Liver (tissue), 3 donors: ENCODE measurements at regions not wholly inside any gene's neighbourhood (a gene's known extent, or its start where the extent isn't known, plus 50 kb on each side); places are given as distances from the start of the nearest gene placed in this dataset.

ENCODE experiments used
- EGR1 ChIP-seq, 2 donors: IDR thresholded peaks; 2 replicates each; pipeline ENCODE4 v1.6.1; 2016 to 2018; ENCODE audit warnings: antibody characterized with exemption in 2 of 2, low read depth in 2 of 2
- GABPA ChIP-seq, 2 donors: IDR thresholded peaks in 1 of 2; conservative IDR thresholded peaks in 1 of 2; 2 replicates each; pipeline ENCODE4 v1.6.1; 2016; ENCODE audit warnings: antibody characterized with exemption in 2 of 2, mild to moderate bottlenecking in 1 of 2, moderate library complexity in 1 of 2
- HNF4A ChIP-seq, 2 donors: conservative IDR thresholded peaks; 2 replicates each; pipeline ENCODE4 v1.6.1; 2016; ENCODE audit warnings: antibody characterized with exemption in 2 of 2, mild to moderate bottlenecking in 2 of 2
- JUND ChIP-seq, 2 donors: IDR thresholded peaks; 2 replicates each; pipeline ENCODE4 v1.6.1; 2016; ENCODE audit warnings: antibody characterized with exemption in 2 of 2
- RAD21 ChIP-seq, 2 donors: IDR thresholded peaks; 2 replicates each; pipeline ENCODE4 v1.6.1; 2016; ENCODE audit warnings: antibody characterized with exemption in 2 of 2, mild to moderate bottlenecking in 2 of 2
- RXRA ChIP-seq, 2 donors: IDR thresholded peaks; 2 replicates each; pipeline ENCODE4 v1.6.1; 2017 to 2018; ENCODE audit warnings: antibody characterized with exemption in 2 of 2, mild to moderate bottlenecking in 1 of 2
- SP1 ChIP-seq: IDR thresholded peaks from 2 replicates; pipeline ENCODE4 v1.6.1; 2018; ENCODE audit warnings: antibody characterized with exemption, mild to moderate bottlenecking
- TAF1 ChIP-seq: conservative IDR thresholded peaks from 2 replicates; pipeline ENCODE4 v1.6.1; 2016; ENCODE audit warnings: antibody characterized with exemption, mild to moderate bottlenecking
- YY1 ChIP-seq: IDR thresholded peaks from 2 replicates; pipeline ENCODE4 v1.6.1; 2016; ENCODE audit warnings: antibody characterized with exemption, mild to moderate bottlenecking
- TF ChIP-seq, protein P1 (sequence below): fragments of 150-350 bp; IDR thresholded peaks from 2 replicates; pipeline ENCODE4 v1.5.1; 2017; ENCODE audit warnings: improper control_type of control experiment, low read depth, low read length; ENCODE audit not compliant: missing input control
- TF ChIP-seq, protein P2 (sequence below): IDR thresholded peaks from 2 replicates; pipeline ENCODE4 v1.6.1; 2016; ENCODE audit warnings: antibody characterized with exemption
- TF ChIP-seq, protein P3 (sequence below): IDR thresholded peaks from 2 replicates; pipeline ENCODE4 v1.6.1; 2016; ENCODE audit warnings: antibody characterized with exemption
- TF ChIP-seq, protein P4 (sequence below): IDR thresholded peaks from 2 replicates; pipeline ENCODE4 v1.6.1; 2016; ENCODE audit warnings: antibody characterized with exemption, mild to moderate bottlenecking
- TF ChIP-seq, protein P5 (sequence below): IDR thresholded peaks from 2 replicates; pipeline ENCODE4 v1.6.1; 2016; ENCODE audit warnings: antibody characterized with exemption
- donor health status: healthy.
- donor health status: healthy.

DNA sequence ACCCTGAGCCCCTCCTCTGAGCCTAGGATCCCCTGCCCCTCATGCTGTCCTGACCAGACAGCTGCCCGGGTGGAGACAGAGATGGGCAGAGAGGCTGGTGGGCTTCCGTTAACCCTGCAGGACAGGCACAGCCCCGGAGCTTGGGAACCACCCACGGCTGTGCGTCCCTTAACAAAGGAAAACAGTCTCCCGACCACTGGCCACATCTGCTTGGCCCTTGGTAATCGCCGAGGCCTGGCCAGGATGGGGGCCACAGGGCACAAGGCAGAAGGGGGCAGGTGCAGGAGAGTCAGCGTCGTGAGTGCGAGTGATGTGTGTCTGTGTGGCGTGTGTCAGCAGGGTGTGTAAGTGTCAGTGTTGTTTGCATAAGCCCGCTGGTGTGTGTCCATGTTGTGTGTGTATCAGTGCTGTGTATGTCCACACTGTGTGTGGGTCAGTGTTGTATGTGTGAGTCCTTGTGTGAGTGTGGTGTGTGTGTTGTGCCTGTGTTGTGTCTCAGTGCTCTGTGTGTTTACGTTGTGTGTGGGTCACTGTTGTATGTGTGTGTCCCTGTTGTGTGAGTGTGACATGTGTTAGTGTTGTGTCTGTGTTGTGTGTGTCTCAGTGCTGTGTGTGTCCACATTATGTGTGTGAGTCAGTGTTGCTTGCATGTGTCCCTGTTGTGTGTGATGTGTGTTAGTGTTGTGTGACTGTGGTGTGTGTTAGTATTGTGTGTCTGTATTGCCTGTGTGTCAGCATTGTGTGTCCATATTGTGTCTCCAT is 369.5 kb downstream of the BRD1 start:
- TF ChIP-seq RAD21 (IDR thresholded peaks at IDR 0.05) (no peak), JUND (IDR thresholded peaks at IDR 0.05) (no peak), SP1 (no peak), TAF1 (no peak), YY1 (no peak), GABPA (IDR thresholded peaks at IDR 0.05 in 1 of 2, conservative IDR thresholded peaks at IDR 0.05 in 1 of 2) (no peak), EGR1 (IDR thresholded peaks at IDR 0.05; ENCODE audit: low read depth in 2 of 2) (no peak), HNF4A (conservative IDR thresholded peaks at IDR 0.05) (no peak), RXRA (IDR thresholded peaks at IDR 0.05) (no peak)
- TF ChIP-seq, protein P1, sequence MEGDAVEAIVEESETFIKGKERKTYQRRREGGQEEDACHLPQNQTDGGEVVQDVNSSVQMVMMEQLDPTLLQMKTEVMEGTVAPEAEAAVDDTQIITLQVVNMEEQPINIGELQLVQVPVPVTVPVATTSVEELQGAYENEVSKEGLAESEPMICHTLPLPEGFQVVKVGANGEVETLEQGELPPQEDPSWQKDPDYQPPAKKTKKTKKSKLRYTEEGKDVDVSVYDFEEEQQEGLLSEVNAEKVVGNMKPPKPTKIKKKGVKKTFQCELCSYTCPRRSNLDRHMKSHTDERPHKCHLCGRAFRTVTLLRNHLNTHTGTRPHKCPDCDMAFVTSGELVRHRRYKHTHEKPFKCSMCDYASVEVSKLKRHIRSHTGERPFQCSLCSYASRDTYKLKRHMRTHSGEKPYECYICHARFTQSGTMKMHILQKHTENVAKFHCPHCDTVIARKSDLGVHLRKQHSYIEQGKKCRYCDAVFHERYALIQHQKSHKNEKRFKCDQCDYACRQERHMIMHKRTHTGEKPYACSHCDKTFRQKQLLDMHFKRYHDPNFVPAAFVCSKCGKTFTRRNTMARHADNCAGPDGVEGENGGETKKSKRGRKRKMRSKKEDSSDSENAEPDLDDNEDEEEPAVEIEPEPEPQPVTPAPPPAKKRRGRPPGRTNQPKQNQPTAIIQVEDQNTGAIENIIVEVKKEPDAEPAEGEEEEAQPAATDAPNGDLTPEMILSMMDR, result no peak
- TF ChIP-seq, protein P2, sequence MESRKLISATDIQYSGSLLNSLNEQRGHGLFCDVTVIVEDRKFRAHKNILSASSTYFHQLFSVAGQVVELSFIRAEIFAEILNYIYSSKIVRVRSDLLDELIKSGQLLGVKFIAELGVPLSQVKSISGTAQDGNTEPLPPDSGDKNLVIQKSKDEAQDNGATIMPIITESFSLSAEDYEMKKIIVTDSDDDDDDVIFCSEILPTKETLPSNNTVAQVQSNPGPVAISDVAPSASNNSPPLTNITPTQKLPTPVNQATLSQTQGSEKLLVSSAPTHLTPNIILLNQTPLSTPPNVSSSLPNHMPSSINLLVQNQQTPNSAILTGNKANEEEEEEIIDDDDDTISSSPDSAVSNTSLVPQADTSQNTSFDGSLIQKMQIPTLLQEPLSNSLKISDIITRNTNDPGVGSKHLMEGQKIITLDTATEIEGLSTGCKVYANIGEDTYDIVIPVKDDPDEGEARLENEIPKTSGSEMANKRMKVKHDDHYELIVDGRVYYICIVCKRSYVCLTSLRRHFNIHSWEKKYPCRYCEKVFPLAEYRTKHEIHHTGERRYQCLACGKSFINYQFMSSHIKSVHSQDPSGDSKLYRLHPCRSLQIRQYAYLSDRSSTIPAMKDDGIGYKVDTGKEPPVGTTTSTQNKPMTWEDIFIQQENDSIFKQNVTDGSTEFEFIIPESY, result no peak
- TF ChIP-seq, protein P3, sequence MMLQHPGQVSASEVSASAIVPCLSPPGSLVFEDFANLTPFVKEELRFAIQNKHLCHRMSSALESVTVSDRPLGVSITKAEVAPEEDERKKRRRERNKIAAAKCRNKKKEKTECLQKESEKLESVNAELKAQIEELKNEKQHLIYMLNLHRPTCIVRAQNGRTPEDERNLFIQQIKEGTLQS, result no peak
- TF ChIP-seq, protein P4, sequence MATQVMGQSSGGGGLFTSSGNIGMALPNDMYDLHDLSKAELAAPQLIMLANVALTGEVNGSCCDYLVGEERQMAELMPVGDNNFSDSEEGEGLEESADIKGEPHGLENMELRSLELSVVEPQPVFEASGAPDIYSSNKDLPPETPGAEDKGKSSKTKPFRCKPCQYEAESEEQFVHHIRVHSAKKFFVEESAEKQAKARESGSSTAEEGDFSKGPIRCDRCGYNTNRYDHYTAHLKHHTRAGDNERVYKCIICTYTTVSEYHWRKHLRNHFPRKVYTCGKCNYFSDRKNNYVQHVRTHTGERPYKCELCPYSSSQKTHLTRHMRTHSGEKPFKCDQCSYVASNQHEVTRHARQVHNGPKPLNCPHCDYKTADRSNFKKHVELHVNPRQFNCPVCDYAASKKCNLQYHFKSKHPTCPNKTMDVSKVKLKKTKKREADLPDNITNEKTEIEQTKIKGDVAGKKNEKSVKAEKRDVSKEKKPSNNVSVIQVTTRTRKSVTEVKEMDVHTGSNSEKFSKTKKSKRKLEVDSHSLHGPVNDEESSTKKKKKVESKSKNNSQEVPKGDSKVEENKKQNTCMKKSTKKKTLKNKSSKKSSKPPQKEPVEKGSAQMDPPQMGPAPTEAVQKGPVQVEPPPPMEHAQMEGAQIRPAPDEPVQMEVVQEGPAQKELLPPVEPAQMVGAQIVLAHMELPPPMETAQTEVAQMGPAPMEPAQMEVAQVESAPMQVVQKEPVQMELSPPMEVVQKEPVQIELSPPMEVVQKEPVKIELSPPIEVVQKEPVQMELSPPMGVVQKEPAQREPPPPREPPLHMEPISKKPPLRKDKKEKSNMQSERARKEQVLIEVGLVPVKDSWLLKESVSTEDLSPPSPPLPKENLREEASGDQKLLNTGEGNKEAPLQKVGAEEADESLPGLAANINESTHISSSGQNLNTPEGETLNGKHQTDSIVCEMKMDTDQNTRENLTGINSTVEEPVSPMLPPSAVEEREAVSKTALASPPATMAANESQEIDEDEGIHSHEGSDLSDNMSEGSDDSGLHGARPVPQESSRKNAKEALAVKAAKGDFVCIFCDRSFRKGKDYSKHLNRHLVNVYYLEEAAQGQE, result no peak
- TF ChIP-seq, protein P5, sequence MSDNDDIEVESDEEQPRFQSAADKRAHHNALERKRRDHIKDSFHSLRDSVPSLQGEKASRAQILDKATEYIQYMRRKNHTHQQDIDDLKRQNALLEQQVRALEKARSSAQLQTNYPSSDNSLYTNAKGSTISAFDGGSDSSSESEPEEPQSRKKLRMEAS, result no peak
